ENCODE measurements at regions not wholly inside any gene's neighbourhood (a gene's known extent, or its start where the extent isn't known, plus 50 kb on each side); places are given as distances from the start of the nearest gene placed in this dataset.

DNA sequence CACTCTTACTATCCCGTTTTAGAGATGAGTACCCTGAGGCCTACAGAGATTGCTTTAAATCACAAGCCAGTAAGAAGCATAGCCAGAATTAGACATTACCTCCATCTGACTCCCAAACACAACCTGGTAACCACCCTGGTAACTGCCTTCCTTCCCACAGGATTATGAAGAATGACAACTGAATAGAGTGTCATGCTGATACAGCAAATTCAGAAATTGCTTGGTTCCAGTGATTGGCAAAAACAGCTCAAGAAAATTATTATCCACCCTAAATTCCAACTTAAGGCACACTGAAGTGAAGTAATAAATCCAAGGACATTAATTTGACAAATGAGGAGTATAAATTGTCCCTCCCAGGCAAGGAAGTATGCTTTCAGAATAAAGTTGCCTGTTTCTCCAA is 195.8 kb upstream of the RBMS1 start:
- TF ChIP-seq, protein P1, sequence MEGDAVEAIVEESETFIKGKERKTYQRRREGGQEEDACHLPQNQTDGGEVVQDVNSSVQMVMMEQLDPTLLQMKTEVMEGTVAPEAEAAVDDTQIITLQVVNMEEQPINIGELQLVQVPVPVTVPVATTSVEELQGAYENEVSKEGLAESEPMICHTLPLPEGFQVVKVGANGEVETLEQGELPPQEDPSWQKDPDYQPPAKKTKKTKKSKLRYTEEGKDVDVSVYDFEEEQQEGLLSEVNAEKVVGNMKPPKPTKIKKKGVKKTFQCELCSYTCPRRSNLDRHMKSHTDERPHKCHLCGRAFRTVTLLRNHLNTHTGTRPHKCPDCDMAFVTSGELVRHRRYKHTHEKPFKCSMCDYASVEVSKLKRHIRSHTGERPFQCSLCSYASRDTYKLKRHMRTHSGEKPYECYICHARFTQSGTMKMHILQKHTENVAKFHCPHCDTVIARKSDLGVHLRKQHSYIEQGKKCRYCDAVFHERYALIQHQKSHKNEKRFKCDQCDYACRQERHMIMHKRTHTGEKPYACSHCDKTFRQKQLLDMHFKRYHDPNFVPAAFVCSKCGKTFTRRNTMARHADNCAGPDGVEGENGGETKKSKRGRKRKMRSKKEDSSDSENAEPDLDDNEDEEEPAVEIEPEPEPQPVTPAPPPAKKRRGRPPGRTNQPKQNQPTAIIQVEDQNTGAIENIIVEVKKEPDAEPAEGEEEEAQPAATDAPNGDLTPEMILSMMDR (IDR thresholded peaks at IDR 0.05; ENCODE audit: low read length, missing control alignments) = no peak
- no peak for DNase-seq (ENCODE audit: low read depth)
- H3K4me3 ChIP-seq (replicated peaks; ENCODE audit: low read depth, low read length) = no peak overlapping the region

DNA sequence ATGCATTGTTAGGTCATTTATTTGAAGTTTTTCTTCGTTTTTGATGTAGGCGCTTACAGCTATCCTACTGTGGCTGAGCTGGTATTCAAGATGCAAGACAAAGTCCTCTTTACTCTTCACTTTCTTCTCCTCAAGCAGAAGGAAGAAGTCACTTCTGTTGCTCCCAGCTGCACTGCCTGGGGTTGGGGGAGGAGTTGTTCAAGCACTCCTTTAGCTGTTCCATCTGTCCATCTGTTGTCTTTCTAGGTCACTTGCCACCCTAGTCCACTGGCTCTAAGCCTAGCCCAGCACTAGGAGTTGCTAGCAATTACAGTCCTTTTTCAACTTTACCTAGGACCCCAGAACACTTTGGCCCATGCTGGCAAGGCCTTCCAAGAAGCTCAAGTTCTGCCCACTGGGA is 200.6 kb upstream of the RBMS1 start:
- TF ChIP-seq, protein P1 (IDR thresholded peaks at IDR 0.05; ENCODE audit: low read length, missing control alignments) = no peak
- no peak for DNase-seq (ENCODE audit: low read depth)

DNA sequence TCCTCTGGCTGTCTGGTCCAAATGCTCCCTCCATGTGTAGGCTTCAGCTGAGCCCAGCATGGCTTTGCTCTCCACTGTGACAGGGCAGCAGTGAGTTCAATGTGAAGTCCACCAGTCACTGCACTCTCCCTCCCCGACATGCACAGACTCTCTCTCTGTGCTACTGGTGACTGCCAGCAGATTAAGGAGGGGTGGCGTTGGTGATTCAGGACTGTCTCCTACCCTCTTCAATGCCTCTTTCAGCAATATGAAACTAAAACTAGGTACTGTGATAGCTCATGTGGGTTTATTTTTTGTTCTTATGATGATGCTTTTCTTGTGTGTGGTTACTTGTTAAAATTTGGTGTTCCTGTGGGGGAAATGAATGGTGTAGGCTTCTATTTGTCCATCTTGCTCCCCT is 201.0 kb upstream of the RBMS1 start:
- H3K4me3 ChIP-seq (replicated peaks; ENCODE audit: low read depth, low read length) = no peak overlapping the region
- DNase-seq (ENCODE audit: low read depth) = no peak

More for the DNA sequence above, 200.6 kb upstream of the RBMS1 start:
- H3K4me3 ChIP-seq (replicated peaks; ENCODE audit: low read depth, low read length) = no peak overlapping the region

DNA sequence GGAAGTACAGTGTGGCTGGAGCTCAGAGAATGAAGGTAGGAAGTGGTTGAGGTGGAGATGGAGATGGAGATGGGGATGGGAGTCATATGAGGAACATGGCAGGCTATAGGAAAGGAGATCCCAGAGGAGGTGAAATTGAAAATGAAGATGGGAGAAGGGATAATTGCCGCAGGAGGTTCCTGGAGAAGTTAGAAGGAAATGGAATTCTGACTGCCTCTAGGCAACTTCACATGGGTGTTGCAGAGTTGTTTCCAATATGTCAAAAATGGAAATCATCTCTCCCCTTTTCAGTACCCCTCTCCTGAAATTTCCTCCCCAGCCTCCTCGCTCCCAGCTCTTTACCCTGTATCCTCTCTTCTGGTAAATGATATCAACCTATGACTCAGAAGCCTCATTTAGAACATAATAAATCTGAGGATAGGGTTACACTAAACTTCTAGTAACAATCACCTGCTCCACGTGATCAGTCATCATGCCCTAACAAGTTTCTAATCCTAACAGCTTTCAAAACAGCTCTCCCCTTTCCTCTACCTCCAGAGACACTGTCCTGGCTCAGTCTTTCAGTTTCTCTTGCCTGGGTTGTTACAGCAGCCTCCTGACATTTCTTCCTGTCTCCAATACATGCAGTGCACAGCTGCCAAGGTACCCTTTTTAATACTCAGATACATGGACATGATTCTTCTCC is 201.9 kb upstream of the RBMS1 start:
- TF ChIP-seq, protein P1 (IDR thresholded peaks at IDR 0.05; ENCODE audit: low read length, missing control alignments) = no peak
- DNase-seq (ENCODE audit: low read depth) = peak; percentile 9
- no peak overlapping the region for H3K4me3 ChIP-seq (replicated peaks; ENCODE audit: low read depth, low read length)

More for the DNA sequence above, 201.0 kb upstream of the RBMS1 start:
- TF ChIP-seq, protein P1 (IDR thresholded peaks at IDR 0.05; ENCODE audit: low read length, missing control alignments) = no peak

DNA sequence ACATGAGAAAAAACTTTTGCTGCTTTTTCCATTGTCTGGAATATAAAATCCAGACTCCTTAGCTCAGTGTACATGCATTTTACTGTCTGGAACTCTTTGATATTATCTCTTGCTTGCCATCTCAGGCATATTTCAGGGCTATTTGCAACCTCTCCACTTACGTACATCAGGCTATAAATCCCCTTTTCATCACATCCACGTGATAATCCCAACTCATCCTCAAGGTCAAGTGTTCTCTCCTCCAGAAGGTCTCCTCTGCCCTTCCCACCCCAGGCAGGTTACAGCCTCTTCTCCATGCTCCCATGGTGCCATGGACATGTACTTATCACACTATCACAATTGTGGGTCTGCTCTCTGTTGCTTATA is 202.5 kb upstream of the RBMS1 start:
- no peak for DNase-seq (ENCODE audit: low read depth)
- H3K4me3 ChIP-seq (replicated peaks; ENCODE audit: low read depth, low read length) = no peak overlapping the region
- TF ChIP-seq, protein P1 (IDR thresholded peaks at IDR 0.05; ENCODE audit: low read length, missing control alignments) = no peak

DNA sequence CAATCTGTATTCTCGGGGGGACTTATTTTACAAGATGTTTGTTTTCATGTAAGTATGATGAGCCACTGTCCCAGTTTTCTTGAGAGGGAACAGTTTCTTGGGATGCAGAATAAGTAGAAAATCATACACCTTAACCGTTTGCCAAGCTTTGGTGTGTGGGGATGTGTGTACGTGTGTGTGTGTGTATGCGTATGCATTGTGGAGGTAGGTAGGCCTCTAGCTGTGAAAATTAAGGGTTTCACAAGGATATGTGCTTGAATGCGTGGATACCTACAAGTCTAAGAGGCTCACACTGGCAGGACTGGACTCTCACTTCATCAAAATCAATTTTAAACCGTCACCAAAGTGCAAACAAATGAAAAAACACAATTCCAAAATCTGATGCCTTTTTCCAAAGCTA is 204.2 kb upstream of the RBMS1 start:
- no peak overlapping the region for H3K4me3 ChIP-seq (replicated peaks; ENCODE audit: low read depth, low read length)
- no peak for DNase-seq (ENCODE audit: low read depth)
- TF ChIP-seq, protein P1 (IDR thresholded peaks at IDR 0.05; ENCODE audit: low read length, missing control alignments) = no peak

All from fibroblast of pulmonary artery (primary cell).